Ishikawa (cell line): ENCODE measurements at regions not wholly inside any gene's neighbourhood (a gene's known extent, or its start where the extent isn't known, plus 50 kb on each side); places are given as distances from the start of the nearest gene placed in this dataset.

ENCODE experiments used
- CEBPB ChIP-seq: IDR thresholded peaks from 2 replicates; pipeline ENCODE4 v1.6.1; 2012
- CREB1 ChIP-seq: IDR thresholded peaks from 2 replicates; pipeline ENCODE4 v1.6.1; 2012; ENCODE audit warnings: low read depth
- EGR1 ChIP-seq: IDR thresholded peaks from 2 replicates; pipeline ENCODE4 v1.6.1; 2012
- EP300 ChIP-seq: IDR thresholded peaks from 2 replicates; pipeline ENCODE4 v1.6.1; 2012; ENCODE audit warnings: borderline replicate concordance
- FOXM1 ChIP-seq: IDR thresholded peaks from 2 replicates; pipeline ENCODE4 v1.6.1; 2012; ENCODE audit warnings: low read depth, borderline replicate concordance
- MAX ChIP-seq: IDR thresholded peaks from 2 replicates; pipeline ENCODE4 v1.6.1; 2012
- NFIC ChIP-seq: IDR thresholded peaks from 2 replicates; pipeline ENCODE4 v1.6.1; 2012
- RAD21 ChIP-seq: IDR thresholded peaks from 2 replicates; pipeline ENCODE4 v1.6.1; 2012; ENCODE audit warnings: low read depth
- TAF1 ChIP-seq: IDR thresholded peaks from 2 replicates; pipeline ENCODE4 v1.6.1; 2012; ENCODE audit warnings: low read depth, mild to moderate bottlenecking
- TCF12 ChIP-seq: IDR thresholded peaks from 2 replicates; pipeline ENCODE4 v1.6.1; 2012; ENCODE audit warnings: low read depth
- TEAD4 ChIP-seq: IDR thresholded peaks from 2 replicates; pipeline ENCODE4 v1.6.1; 2012
- USF1 ChIP-seq: IDR thresholded peaks from 2 replicates; pipeline ENCODE4 v1.6.1; 2012
- YY1 ChIP-seq: IDR thresholded peaks from 2 replicates; pipeline ENCODE4 v1.6.1; 2012; ENCODE audit warnings: low read depth
- ZBTB7A ChIP-seq: IDR thresholded peaks from 2 replicates; pipeline ENCODE4 v1.6.1; 2012; ENCODE audit warnings: low read depth
- TF ChIP-seq, protein P1 (sequence below): IDR thresholded peaks from 2 replicates; pipeline ENCODE4 v1.6.1; 2012; ENCODE audit warnings: low read depth, mild to moderate bottlenecking

DNA sequence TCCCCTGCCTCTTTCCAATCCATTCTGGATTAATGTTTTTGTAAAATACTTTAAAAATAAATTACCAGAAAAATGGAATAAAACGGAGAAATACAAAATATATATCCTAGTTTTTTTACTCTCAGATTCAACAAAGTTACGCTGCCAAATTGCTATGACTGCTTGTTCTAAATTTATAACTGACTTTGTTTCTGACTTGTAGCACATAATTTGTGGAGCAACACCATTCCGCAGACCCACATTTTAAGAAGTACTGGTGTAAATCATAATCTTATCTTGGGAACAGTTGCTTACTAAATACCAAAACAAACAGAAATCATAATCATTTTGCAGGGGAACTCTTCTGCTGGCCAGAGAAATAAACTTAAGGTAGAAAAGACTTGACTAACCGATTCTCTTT is 339.4 kb upstream of the CBLB start:
- TF ChIP-seq, protein P1, sequence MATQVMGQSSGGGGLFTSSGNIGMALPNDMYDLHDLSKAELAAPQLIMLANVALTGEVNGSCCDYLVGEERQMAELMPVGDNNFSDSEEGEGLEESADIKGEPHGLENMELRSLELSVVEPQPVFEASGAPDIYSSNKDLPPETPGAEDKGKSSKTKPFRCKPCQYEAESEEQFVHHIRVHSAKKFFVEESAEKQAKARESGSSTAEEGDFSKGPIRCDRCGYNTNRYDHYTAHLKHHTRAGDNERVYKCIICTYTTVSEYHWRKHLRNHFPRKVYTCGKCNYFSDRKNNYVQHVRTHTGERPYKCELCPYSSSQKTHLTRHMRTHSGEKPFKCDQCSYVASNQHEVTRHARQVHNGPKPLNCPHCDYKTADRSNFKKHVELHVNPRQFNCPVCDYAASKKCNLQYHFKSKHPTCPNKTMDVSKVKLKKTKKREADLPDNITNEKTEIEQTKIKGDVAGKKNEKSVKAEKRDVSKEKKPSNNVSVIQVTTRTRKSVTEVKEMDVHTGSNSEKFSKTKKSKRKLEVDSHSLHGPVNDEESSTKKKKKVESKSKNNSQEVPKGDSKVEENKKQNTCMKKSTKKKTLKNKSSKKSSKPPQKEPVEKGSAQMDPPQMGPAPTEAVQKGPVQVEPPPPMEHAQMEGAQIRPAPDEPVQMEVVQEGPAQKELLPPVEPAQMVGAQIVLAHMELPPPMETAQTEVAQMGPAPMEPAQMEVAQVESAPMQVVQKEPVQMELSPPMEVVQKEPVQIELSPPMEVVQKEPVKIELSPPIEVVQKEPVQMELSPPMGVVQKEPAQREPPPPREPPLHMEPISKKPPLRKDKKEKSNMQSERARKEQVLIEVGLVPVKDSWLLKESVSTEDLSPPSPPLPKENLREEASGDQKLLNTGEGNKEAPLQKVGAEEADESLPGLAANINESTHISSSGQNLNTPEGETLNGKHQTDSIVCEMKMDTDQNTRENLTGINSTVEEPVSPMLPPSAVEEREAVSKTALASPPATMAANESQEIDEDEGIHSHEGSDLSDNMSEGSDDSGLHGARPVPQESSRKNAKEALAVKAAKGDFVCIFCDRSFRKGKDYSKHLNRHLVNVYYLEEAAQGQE = no peak

GRCh38 chr3:106208967-106209366 is 340.2 kb upstream of the CBLB start:
- TF ChIP-seq RAD21 (peak; percentile 33; the same call in 1 of the 2 replicates), CEBPB (no peak)

DNA sequence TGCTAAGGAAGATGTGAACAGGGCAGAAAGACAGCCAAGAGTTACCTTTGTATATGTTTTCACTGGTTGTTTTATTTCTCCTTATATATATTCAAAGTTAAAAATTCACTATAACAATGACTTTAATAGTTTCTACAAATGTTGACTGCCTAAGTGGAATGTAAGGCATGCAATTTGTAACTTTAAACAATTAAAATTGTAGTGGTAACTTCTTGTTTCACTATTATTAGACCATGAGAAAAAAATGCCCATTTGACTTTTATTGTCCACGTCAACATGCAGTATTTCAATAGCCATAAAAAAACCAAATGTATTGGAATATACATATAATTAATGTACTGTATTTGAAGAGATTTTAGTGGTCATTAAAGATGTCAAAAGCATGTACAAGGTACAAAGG is 340.7 kb upstream of the CBLB start:
- TF ChIP-seq FOXM1 (0 out of 2 replicates have a peak, but pooled peaks have one; percentile 26), EP300 (peak; percentile 55; the same call in 1 of the 2 replicates), MAX (no peak), TEAD4 (peak; percentile 33; the same call in 1 of the 2 replicates)

DNA sequence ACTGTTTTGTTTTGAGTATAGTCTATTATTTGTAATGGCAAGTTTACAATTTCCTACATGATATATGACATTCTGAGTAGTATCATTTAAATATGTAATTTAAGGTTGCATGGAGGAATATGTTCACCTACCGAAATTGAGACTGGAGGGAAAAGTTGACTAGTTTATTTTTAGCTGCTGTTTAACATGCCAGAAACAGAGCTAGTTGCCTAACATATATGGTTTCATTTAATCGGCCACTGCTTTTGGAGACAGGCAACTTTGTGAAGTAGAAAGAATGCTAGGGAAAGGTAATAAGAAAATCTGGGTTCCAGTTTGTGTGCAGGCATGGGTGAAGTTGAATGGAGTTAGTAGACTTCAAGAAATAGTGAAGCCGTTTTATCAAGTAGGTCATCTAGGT is 342.1 kb upstream of the CBLB start:
- TF ChIP-seq, protein P1 = no peak
- TF ChIP-seq EP300 = no peak
- no peak for TF ChIP-seq CREB1
- no peak for TF ChIP-seq YY1
- no peak for TF ChIP-seq USF1
- no peak for TF ChIP-seq CEBPB
- TF ChIP-seq TEAD4 = no peak
- TF ChIP-seq FOXM1 = no peak
- no peak for TF ChIP-seq ZBTB7A
- no peak for TF ChIP-seq MAX
- no peak for TF ChIP-seq TAF1
- no peak for TF ChIP-seq TCF12
- TF ChIP-seq RAD21 = no peak
- no peak for TF ChIP-seq NFIC
- TF ChIP-seq EGR1 = no peak

DNA sequence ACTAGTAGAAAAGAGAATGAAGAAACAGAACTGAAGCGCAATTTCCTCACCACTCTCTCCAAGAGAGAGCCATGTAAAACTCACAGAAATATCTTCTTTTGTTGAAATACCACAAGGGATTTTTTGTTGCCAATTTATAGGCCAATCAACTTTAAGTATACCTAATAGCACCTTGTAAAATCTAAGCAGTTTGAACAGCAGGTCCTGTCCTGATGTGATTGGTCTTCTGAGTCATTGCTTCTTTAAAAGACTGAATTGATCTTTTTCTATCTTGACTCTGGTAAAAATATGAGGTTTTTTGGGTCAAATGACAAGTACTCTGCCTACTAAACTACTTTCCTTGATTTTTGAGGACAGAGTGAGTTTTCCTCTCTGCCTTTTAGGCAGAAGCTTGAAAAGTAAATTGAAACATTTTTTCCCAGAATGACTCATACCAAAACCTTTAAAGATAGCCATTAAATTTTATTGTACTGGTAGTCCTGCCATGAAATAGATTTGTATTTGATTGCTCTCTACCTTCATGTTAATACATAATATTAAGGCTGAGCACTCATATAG is 343.9 kb upstream of the CBLB start:
- TF ChIP-seq FOXM1 = no peak
- no peak for TF ChIP-seq YY1
- TF ChIP-seq RAD21 = no peak
- TF ChIP-seq TAF1 = no peak
- no peak for TF ChIP-seq EP300
- TF ChIP-seq TCF12 = no peak
- TF ChIP-seq TEAD4 = no peak
- TF ChIP-seq CREB1 = no peak
- TF ChIP-seq, protein P1 = no peak
- TF ChIP-seq ZBTB7A = no peak
- no peak for TF ChIP-seq NFIC
- TF ChIP-seq USF1 = no peak
- TF ChIP-seq EGR1 = no peak
